PC-3 (cell line): ENCODE measurements at regions not wholly inside any gene's neighbourhood (a gene's known extent, or its start where the extent isn't known, plus 50 kb on each side); places are given as distances from the start of the nearest gene placed in this dataset.

Source experiments
- EZH2 ChIP-seq: fragments of 300-600 bp; sonication (generic); IDR thresholded peaks from one replicate; pipeline ENCODE4 v1.6.1; 2017; ENCODE audit warnings: antibody characterized with exemption, mild to moderate bottlenecking, low read length; ENCODE audit not compliant: unreplicated experiment
- EZH2phosphoT487 ChIP-seq: fragments of 300-600 bp; sonication (generic); IDR thresholded peaks from 2 replicates; pipeline ENCODE4 v1.6.1; 2018; ENCODE audit warnings: mild to moderate bottlenecking, antibody characterized with exemption, low read length, borderline replicate concordance
- TF ChIP-seq, protein P1 (sequence below): fragments of 300-600 bp; sonication (generic); conservative IDR thresholded peaks from 2 replicates; pipeline ENCODE4 v1.5.1; 2017; ENCODE audit warnings: antibody characterized with exemption, low read depth, mild to moderate bottlenecking, low read length

GRCh38 chr10:10917031-10917430 is 100.6 kb upstream of the CELF2 start:
- TF ChIP-seq, protein P1, sequence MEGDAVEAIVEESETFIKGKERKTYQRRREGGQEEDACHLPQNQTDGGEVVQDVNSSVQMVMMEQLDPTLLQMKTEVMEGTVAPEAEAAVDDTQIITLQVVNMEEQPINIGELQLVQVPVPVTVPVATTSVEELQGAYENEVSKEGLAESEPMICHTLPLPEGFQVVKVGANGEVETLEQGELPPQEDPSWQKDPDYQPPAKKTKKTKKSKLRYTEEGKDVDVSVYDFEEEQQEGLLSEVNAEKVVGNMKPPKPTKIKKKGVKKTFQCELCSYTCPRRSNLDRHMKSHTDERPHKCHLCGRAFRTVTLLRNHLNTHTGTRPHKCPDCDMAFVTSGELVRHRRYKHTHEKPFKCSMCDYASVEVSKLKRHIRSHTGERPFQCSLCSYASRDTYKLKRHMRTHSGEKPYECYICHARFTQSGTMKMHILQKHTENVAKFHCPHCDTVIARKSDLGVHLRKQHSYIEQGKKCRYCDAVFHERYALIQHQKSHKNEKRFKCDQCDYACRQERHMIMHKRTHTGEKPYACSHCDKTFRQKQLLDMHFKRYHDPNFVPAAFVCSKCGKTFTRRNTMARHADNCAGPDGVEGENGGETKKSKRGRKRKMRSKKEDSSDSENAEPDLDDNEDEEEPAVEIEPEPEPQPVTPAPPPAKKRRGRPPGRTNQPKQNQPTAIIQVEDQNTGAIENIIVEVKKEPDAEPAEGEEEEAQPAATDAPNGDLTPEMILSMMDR: no peak
- TF ChIP-seq EZH2: no peak
- TF ChIP-seq EZH2phosphoT487: no peak
